GM19328 (cell line): ENCODE measurements at regions not wholly inside any gene's neighbourhood (a gene's known extent, or its start where the extent isn't known, plus 50 kb on each side); places are given as distances from the start of the nearest gene placed in this dataset.

ENCODE experiments used
- ATAC-seq: cut with Tn5 transposase; IDR thresholded peaks from one replicate; pipeline ENCODE4 v1.9.1; 2021; ENCODE audit warnings: mild to moderate bottlenecking, moderate library complexity; ENCODE audit not compliant: unreplicated experiment

GRCh38 chr12:124184456-124184855 lies 110.4 kb upstream of the RFLNA start:
- no peak for ATAC-seq

- ATAC-seq, result no peak
Measured at GRCh38 chr12:124185971-124186686, 108.8 kb upstream of the RFLNA start.

- ATAC-seq, result no peak
Measured at GRCh38 chr12:124188084-124188483, 106.8 kb upstream of the RFLNA start.

GRCh38 chr12:124188561-124189405 lies 106.1 kb upstream of the RFLNA start:
- no peak for ATAC-seq

- no peak for ATAC-seq
Measured at GRCh38 chr12:124190312-124191023, 104.4 kb upstream of the RFLNA start.

GRCh38 chr12:124191024-124191359 lies 103.9 kb upstream of the RFLNA start:
- ATAC-seq, result no peak

- no peak for ATAC-seq
Measured at GRCh38 chr12:124191966-124192365, 102.9 kb upstream of the RFLNA start.

- no peak for ATAC-seq
Measured at GRCh38 chr12:124194264-124194892, 100.5 kb upstream of the RFLNA start.

GRCh38 chr12:124194893-124195566 lies 99.9 kb upstream of the RFLNA start:
- no peak for ATAC-seq

- ATAC-seq, result no peak
Measured at GRCh38 chr12:124195567-124195942, 99.3 kb upstream of the RFLNA start.

GRCh38 chr12:124196236-124196635 lies 98.7 kb upstream of the RFLNA start:
- no peak for ATAC-seq

- ATAC-seq, result no peak
Measured at GRCh38 chr12:124201248-124201647, 93.6 kb upstream of the RFLNA start.

GRCh38 chr12:124203176-124203575 lies 91.7 kb upstream of the RFLNA start:
- ATAC-seq, result no peak

GRCh38 chr12:124205405-124205804 lies 89.5 kb upstream of the RFLNA start:
- ATAC-seq, result no peak

- ATAC-seq, result no peak
Measured at GRCh38 chr12:124207049-124207448, 87.8 kb upstream of the RFLNA start.

- ATAC-seq, result no peak
Measured at GRCh38 chr12:124207617-124208016, 87.3 kb upstream of the RFLNA start.

GRCh38 chr12:124208489-124208888 lies 86.4 kb upstream of the RFLNA start:
- no peak for ATAC-seq

- no peak for ATAC-seq
Measured at GRCh38 chr12:124210991-124211577, 83.8 kb upstream of the RFLNA start.

GRCh38 chr12:124211753-124212152 lies 83.1 kb upstream of the RFLNA start:
- ATAC-seq, result no peak

GRCh38 chr12:124213666-124214347 lies 81.1 kb upstream of the RFLNA start:
- ATAC-seq, result no peak
